ENCODE measurements at regions not wholly inside any gene's neighbourhood (a gene's known extent, or its start where the extent isn't known, plus 50 kb on each side); places are given as distances from the start of the nearest gene placed in this dataset.

- no peak for TF ChIP-seq CTCF (IDR thresholded peaks at IDR 0.05)
- TF ChIP-seq POLR2AphosphoS5 (IDR thresholded peaks at IDR 0.05): no peak
- no peak for TF ChIP-seq POLR2A (IDR thresholded peaks at IDR 0.05)
Measured at GRCh38 chrX:121244511-121244910, 197.1 kb downstream of the GLUD2 start.
